Bronchial epithelial cell (primary cell): ENCODE measurements at regions not wholly inside any gene's neighbourhood (a gene's known extent, or its start where the extent isn't known, plus 50 kb on each side); places are given as distances from the start of the nearest gene placed in this dataset.
"Not testable (repeated sequence)": the region's sequence is repeated elsewhere in the genome, so short reads cannot be mapped to it uniquely, and the experiment has no call there.

Source experiments
- DNase-seq: peaks from one replicate; pipeline ENCODE4 v3.0.0-alpha.2; 2010; ENCODE audit warnings: low read depth
- FAIRE-seq: peaks from 2 replicates; lab custom pipeline; 2011; peaks lifted over from hg19 to GRCh38; lab: Jason Lieb, UNC
- H3K27me3 ChIP-seq: 2 replicates; pipeline ENCODE4 v1.5.1; 2011; ENCODE audit warnings: low read length; ENCODE audit not compliant: control insufficient read depth, insufficient read depth
- H3K36me3 ChIP-seq: 2 replicates; pipeline ENCODE4 v1.5.1; 2011; ENCODE audit warnings: low read length; ENCODE audit not compliant: control insufficient read depth, insufficient read depth
- H3K4me3 ChIP-seq: 2 replicates; pipeline ENCODE4 v1.5.1; 2011; ENCODE audit warnings: mild to moderate bottlenecking, low read depth, low read length, control low read depth
- CTCF ChIP-seq: IDR thresholded peaks from 2 replicates; pipeline ENCODE4 v1.5.1; 2011; ENCODE audit warnings: mild to moderate bottlenecking, moderate library complexity, low read length, control low read depth, inconsistent platforms; ENCODE audit not compliant: insufficient read depth, severe bottlenecking

GRCh38 chr3:105285653-105286241 lies 81.0 kb upstream of the ALCAM start:
- Histone ChIP-seq H3K4me3 (no peak overlapping the region), H3K36me3 (no peaks in the 10 kb centered on the region), H3K27me3 (no peaks in the 10 kb centered on the region)
- DNase-seq (peak; percentile 58), FAIRE-seq (no peak)
- no peak for TF ChIP-seq CTCF

GRCh38 chr3:105293441-105293840 lies 73.3 kb upstream of the ALCAM start:
- H3K4me3 ChIP-seq = no peak overlapping the region
- H3K36me3 ChIP-seq = no peaks in the 10 kb centered on the region
- DNase-seq = no peak
- no peak for FAIRE-seq
- no peak for TF ChIP-seq CTCF
- H3K27me3 ChIP-seq = no peaks in the 10 kb centered on the region

GRCh38 chr3:105296182-105296822 lies 70.4 kb upstream of the ALCAM start:
- H3K27me3 ChIP-seq, DNase-seq, H3K36me3 ChIP-seq, FAIRE-seq, H3K4me3 ChIP-seq: not testable (repeated sequence)

GRCh38 chr3:105304487-105304886 lies 62.2 kb upstream of the ALCAM start:
- FAIRE-seq (no peak), DNase-seq (no peak)
- Histone ChIP-seq H3K4me3 (no peak overlapping the region), H3K36me3 (no peaks in the 10 kb centered on the region), H3K27me3 (no peaks in the 10 kb centered on the region)
- no peak for TF ChIP-seq CTCF

GRCh38 chr3:105315144-105315543 lies 51.6 kb upstream of the ALCAM start:
- Histone ChIP-seq H3K36me3 (no peaks in the 10 kb centered on the region), H3K27me3 (no peaks in the 10 kb centered on the region), H3K4me3 (no peak overlapping the region)
- FAIRE-seq (no peak), DNase-seq (no peak)
- TF ChIP-seq CTCF = no peak

- TF ChIP-seq CTCF = no peak
- H3K27me3 ChIP-seq = no peaks in the 10 kb centered on the region
- no peak overlapping the region for H3K4me3 ChIP-seq
- no peak for FAIRE-seq
- H3K36me3 ChIP-seq = no peaks in the 10 kb centered on the region
- no peak for DNase-seq
Measured at GRCh38 chr3:105315815-105316214, 50.9 kb upstream of the ALCAM start.
